OCI-LY3 (cell line): ENCODE measurements at regions not wholly inside any gene's neighbourhood (a gene's known extent, or its start where the extent isn't known, plus 50 kb on each side); places are given as distances from the start of the nearest gene placed in this dataset.

Experiments
- EZH2phosphoT487 ChIP-seq: fragments of 200-600 bp; shearing (Covaris generic); IDR thresholded peaks from 2 replicates; pipeline ENCODE4 v1.6.1; 2018; ENCODE audit warnings: antibody characterized with exemption, mixed run types, low read depth
- TF ChIP-seq, protein P1 (sequence below): fragments of 200-600, 300-600 bp; sonication (generic); IDR thresholded peaks from 2 replicates; pipeline ENCODE4 v1.5.1; 2014; ENCODE audit warnings: antibody characterized with exemption, low read length, low read depth

DNA sequence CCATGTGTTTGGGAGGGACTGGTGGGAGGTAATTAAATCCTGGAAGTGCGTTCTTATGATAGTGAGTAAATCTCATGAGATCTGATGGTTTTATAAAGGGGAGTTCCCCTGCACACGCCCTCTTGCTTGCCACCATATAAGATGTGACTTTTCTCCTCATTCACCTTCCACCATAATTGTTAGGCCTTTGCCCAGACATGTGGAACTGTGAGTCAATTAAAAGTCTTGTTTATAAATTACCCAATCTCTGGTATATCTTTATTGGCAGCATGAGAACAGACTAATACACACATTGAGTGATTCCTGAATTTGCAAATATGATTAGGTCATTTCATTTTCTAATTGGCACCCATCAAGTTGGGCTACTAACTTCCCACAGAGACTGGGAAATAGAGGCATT, 977.2 kb downstream of the SLITRK1 start:
- TF ChIP-seq, protein P1, sequence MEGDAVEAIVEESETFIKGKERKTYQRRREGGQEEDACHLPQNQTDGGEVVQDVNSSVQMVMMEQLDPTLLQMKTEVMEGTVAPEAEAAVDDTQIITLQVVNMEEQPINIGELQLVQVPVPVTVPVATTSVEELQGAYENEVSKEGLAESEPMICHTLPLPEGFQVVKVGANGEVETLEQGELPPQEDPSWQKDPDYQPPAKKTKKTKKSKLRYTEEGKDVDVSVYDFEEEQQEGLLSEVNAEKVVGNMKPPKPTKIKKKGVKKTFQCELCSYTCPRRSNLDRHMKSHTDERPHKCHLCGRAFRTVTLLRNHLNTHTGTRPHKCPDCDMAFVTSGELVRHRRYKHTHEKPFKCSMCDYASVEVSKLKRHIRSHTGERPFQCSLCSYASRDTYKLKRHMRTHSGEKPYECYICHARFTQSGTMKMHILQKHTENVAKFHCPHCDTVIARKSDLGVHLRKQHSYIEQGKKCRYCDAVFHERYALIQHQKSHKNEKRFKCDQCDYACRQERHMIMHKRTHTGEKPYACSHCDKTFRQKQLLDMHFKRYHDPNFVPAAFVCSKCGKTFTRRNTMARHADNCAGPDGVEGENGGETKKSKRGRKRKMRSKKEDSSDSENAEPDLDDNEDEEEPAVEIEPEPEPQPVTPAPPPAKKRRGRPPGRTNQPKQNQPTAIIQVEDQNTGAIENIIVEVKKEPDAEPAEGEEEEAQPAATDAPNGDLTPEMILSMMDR, result no peak
- TF ChIP-seq EZH2phosphoT487, result no peak
